ENCODE measurements at regions not wholly inside any gene's neighbourhood (a gene's known extent, or its start where the extent isn't known, plus 50 kb on each side); places are given as distances from the start of the nearest gene placed in this dataset.

- H4K20me1 ChIP-seq (replicated peaks; ENCODE audit: control insufficient read depth, extremely low read depth, insufficient read depth, low read length) = no peaks in the 10 kb centered on the region
- dilution Hi-C loops (cut with MboI; ENCODE audit: extremely low pct_ligation_motif_present, low sequenced_read_pairs) = no loop called here
- BruUV-seq (replicated peaks) = no TSS peak
- no peak for FAIRE-seq
- ChIA-PET CTCF (no interaction called here), POLR2A (no interaction called here)
- H3K9me3 ChIP-seq (replicated peaks; ENCODE audit: control insufficient read depth, insufficient read depth, low read length) = no peaks in the 10 kb centered on the region
- no peak overlapping the region for H3K4me2 ChIP-seq (ENCODE audit: insufficient read depth, low read length)
- H2AFZ ChIP-seq (ENCODE audit: low read depth, low read length) = no peak overlapping the region
- no peaks in the 10 kb centered on the region for H3K36me3 ChIP-seq (ENCODE audit: control insufficient read depth in 2 of 2, extremely low read depth in 1 of 2, insufficient read depth in 2 of 2, low read length in 2 of 2)
- TF ChIP-seq POLR2A (IDR thresholded peaks at IDR 0.05; ENCODE audit: low read depth, low read length) (no peak), POLR2AphosphoS5 (IDR thresholded peaks at IDR 0.05; ENCODE audit: insufficient read depth, low read depth, low read length) (no peak), MAX (IDR thresholded peaks at IDR 0.05; ENCODE audit: insufficient read depth, insufficient read length) (no peak), CTCF (IDR thresholded peaks at IDR 0.05; ENCODE audit: extremely low read depth in 1 of 2, insufficient read depth in 1 of 2, low read depth in 1 of 2, low read length in 2 of 2) (no peak), FOS (IDR thresholded peaks at IDR 0.05; ENCODE audit: borderline replicate concordance, insufficient read depth, low read length) (no peak), JUN (IDR thresholded peaks at IDR 0.05; ENCODE audit: borderline replicate concordance, insufficient read depth, insufficient read length, low read depth) (no peak), EZH2 (IDR thresholded peaks at IDR 0.05; ENCODE audit: borderline replicate concordance, low read depth, low read length, severe bottlenecking) (no peak), GATA2 (IDR thresholded peaks at IDR 0.05; ENCODE audit: insufficient read depth, insufficient read length, low read depth, low read length) (no peak), MYC (IDR thresholded peaks at IDR 0.05; ENCODE audit: low read depth, low read length) (no peak)
- DNase-seq (ENCODE audit: low read depth, low spot score) = no peak
- H3K4me3 ChIP-seq (replicated peaks in 1 of 3; ENCODE audit: insufficient read depth in 1 of 3, low read depth in 1 of 3, low read length in 3 of 3) = no peak overlapping the region
- no peaks in the 10 kb centered on the region for H3K4me1 ChIP-seq (ENCODE audit: control insufficient read depth, extremely low read depth, insufficient read depth, low read length)
- H3K27ac ChIP-seq (ENCODE audit: insufficient read depth, low read depth, low read length) = no peak overlapping the region
- intact Hi-C loops (cut with micrococcal nuclease) = no loop called here
- H3K27me3 ChIP-seq (ENCODE audit: control insufficient read depth in 2 of 2, insufficient read depth in 2 of 2, low read length in 2 of 2) = peaks cover 2 to 6% of the 10 kb centered on the region in 2 experiments
- no peaks in the 10 kb centered on the region for H3K79me2 ChIP-seq (ENCODE audit: control insufficient read depth, insufficient read depth, low read length)
- H3K9me1 ChIP-seq (replicated peaks; ENCODE audit: control insufficient read depth, extremely low read depth, insufficient read depth, low read length) = no peaks in the 10 kb centered on the region
- H3K9ac ChIP-seq (replicated peaks; ENCODE audit: extremely low read depth, insufficient read depth, low read length) = no peak overlapping the region
These were observed 78.5 kb downstream of the MAIP1 start for GRCh38 chr2:200033929-200034328.

All from endothelial cell of umbilical vein (primary cell).